ENCODE measurements at regions not wholly inside any gene's neighbourhood (a gene's known extent, or its start where the extent isn't known, plus 50 kb on each side); places are given as distances from the start of the nearest gene placed in this dataset.
"Not testable (repeated sequence)": the region's sequence is repeated elsewhere in the genome, so short reads cannot be mapped to it uniquely, and the experiment has no call there.

DNA sequence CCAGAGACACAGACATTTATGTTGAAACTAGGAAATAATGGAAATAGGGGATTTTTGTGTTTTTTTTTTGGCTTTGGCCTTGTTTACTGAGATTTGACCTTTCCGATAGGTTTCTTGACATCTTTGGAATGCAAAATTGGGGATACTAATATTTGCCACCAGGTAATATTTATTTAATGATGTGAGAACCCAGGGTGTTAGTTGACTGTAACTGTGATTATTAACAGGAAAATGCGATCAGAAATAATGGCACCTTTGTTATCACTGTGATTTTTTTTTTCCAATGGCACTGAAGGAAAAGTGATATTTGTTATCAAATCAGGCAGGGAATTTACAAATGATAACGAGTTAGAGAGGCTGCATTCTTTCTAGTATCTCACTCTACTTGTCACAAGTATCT, 330.5 kb downstream of the SOX4 start:
- H3K9ac ChIP-seq (ENCODE audit: low read depth, low read length): no peak overlapping the region
- peaks cover 10% of the 10 kb centered on the region for H3K4me1 ChIP-seq (ENCODE audit: control insufficient read depth, insufficient read depth, low read length)
- no peaks in the 10 kb centered on the region for H3K9me3 ChIP-seq (ENCODE audit: control insufficient read depth, insufficient read depth, low read length)
- no peaks in the 10 kb centered on the region for H3K27me3 ChIP-seq (ENCODE audit: control insufficient read depth, insufficient read depth, low read length)
- no peak overlapping the region for H3K4me3 ChIP-seq (ENCODE audit: low read depth, low read length)
- H3K36me3 ChIP-seq (ENCODE audit: control insufficient read depth, insufficient read depth, low read length): no peaks in the 10 kb centered on the region

DNA sequence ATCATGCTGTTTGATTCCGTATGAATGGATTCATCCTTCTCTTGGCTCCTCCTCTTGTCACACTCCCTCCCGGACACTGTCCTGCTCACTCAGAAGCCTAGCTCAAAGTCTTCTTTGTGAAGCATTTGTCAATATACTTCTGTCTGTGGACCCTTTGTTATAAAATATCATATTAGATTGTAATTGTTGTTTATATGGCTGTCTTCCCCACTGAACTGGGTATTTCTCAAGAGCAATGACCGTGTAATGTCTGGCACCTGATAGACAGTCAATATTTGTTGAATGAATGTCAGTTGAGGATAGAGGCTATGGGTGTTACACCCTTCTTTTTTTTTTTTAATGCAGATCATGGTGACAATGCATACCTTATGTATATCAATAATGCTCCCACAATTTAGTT, 335.3 kb downstream of the SOX4 start:
- Histone ChIP-seq H3K4me1 (ENCODE audit: control insufficient read depth, insufficient read depth, low read length) (no peaks in the 10 kb centered on the region), H3K9ac (ENCODE audit: low read depth, low read length) (no peak overlapping the region), H3K9me3 (ENCODE audit: control insufficient read depth, insufficient read depth, low read length) (no peaks in the 10 kb centered on the region), H3K36me3 (ENCODE audit: control insufficient read depth, insufficient read depth, low read length) (no peaks in the 10 kb centered on the region), H3K27me3 (ENCODE audit: control insufficient read depth, insufficient read depth, low read length) (no peaks in the 10 kb centered on the region), H3K4me3 (ENCODE audit: low read depth, low read length) (no peak overlapping the region)

DNA sequence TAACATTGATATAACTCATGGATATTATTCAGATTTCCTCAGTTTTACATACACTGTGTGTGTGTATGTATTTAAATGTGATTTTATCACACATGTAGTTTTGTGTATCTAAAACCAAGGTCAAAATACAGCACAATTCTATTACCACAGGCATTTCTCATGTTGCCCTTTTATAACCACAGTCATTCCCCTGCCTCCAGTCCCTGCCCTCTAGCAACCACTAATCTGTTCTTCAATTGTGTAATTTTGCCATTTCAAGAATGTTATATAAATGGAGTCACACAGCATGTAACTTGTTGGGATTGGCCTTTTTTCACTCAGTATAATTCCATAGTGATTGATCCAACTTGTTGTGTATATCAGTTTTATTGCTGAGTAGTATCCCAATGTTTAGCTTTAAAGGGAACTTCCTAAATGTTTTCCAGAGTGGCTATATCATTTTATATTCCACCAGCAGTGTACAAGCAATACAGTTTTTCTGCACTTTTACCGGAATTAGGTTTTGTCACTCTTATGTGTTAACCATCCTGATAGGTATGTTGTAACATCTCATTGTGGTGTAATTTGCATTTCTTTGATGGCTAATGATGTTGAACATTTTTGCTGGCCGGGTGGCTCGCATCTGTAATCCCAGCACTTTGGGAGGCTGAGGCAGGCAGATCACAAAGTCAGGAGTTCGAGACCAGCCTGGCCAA, 338.2 kb downstream of the SOX4 start:
- H3K36me3 ChIP-seq (ENCODE audit: control insufficient read depth, insufficient read depth, low read length): no peaks in the 10 kb centered on the region
- no peaks in the 10 kb centered on the region for H3K9me3 ChIP-seq (ENCODE audit: control insufficient read depth, insufficient read depth, low read length)
- H3K9ac ChIP-seq (ENCODE audit: low read depth, low read length): no peak overlapping the region
- no peaks in the 10 kb centered on the region for H3K27me3 ChIP-seq (ENCODE audit: control insufficient read depth, insufficient read depth, low read length)
- H3K4me1 ChIP-seq (ENCODE audit: control insufficient read depth, insufficient read depth, low read length): peaks cover 5% of the 10 kb centered on the region
- no peak overlapping the region for H3K4me3 ChIP-seq (ENCODE audit: low read depth, low read length)

DNA sequence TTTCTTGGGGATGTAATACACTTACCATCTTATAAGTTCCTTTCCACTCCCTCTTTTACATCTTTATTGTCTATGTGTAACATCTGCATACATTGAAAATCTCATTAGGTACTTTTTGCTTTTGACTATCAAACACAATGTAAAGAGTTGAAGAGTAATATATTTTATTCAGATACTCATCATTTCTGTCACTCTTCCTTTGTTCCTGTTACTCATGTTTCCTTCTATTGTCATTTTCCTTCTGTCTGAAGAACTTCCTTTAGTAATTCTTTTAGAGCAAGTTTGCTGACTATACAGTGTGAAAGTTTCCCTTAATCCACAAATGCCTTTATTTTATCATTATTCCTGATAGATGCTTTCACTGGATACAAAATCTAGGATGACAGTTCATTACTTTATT, 339.8 kb downstream of the SOX4 start:
- H3K9ac ChIP-seq (ENCODE audit: low read depth, low read length): no peak overlapping the region
- no peaks in the 10 kb centered on the region for H3K36me3 ChIP-seq (ENCODE audit: control insufficient read depth, insufficient read depth, low read length)
- no peak overlapping the region for H3K4me3 ChIP-seq (ENCODE audit: low read depth, low read length)
- H3K27me3 ChIP-seq (ENCODE audit: control insufficient read depth, insufficient read depth, low read length): no peaks in the 10 kb centered on the region
- H3K4me1 ChIP-seq (ENCODE audit: control insufficient read depth, insufficient read depth, low read length): peaks cover 5% of the 10 kb centered on the region
- no peaks in the 10 kb centered on the region for H3K9me3 ChIP-seq (ENCODE audit: control insufficient read depth, insufficient read depth, low read length)

DNA sequence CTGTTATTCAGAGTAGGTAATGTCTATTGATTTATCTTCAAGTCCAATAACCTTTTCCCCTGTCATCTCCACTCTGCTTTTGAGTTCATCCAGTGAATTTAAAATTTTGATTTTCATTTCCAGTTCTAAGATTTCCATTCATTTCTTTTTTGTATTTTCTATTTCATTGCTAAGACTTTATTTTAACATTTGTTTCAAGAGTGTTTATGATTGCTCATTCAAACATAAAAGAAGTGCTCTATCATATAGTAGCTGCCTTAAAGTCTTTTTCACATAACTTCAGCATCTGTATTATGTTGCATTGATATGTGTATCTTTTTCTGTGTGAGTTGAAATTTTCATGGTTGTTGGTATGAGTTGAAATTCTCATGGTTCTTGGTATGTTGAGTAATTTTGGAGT, 341.6 kb downstream of the SOX4 start:
- H3K9me3 ChIP-seq (ENCODE audit: control insufficient read depth, insufficient read depth, low read length): no peaks in the 10 kb centered on the region
- H3K4me3 ChIP-seq (ENCODE audit: low read depth, low read length): no peak overlapping the region
- no peaks in the 10 kb centered on the region for H3K27me3 ChIP-seq (ENCODE audit: control insufficient read depth, insufficient read depth, low read length)
- H3K36me3 ChIP-seq (ENCODE audit: control insufficient read depth, insufficient read depth, low read length): no peaks in the 10 kb centered on the region
- H3K9ac ChIP-seq (ENCODE audit: low read depth, low read length): no peak overlapping the region
- peaks cover 5% of the 10 kb centered on the region for H3K4me1 ChIP-seq (ENCODE audit: control insufficient read depth, insufficient read depth, low read length)

DNA sequence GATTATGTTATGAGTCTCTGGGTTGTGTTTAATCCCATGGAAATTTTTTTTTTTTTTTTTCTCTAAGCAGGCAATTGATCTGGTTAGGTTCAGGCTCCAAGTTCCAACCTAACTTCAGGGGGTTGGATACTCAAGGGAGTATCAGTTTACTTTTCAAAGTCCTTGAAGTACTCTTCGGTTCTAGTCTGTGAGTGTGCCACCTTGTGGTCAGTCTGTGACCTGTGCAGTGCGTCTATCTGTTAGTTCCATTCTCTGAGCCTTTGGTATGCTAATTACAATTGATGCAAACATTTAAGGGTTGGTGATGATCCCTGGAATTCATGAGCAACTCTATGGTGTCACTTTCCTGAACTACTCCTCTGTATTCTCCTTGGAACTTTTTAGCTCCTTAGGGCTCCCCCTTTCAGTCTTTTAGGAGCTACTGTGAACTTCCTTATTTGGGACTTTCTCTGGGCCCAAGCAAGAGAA, 342.0 kb downstream of the SOX4 start:
- no peaks in the 10 kb centered on the region for H3K9me3 ChIP-seq (ENCODE audit: control insufficient read depth, insufficient read depth, low read length)
- H3K9ac ChIP-seq (ENCODE audit: low read depth, low read length): no peak overlapping the region
- no peaks in the 10 kb centered on the region for H3K36me3 ChIP-seq (ENCODE audit: control insufficient read depth, insufficient read depth, low read length)
- H3K4me3 ChIP-seq (ENCODE audit: low read depth, low read length): no peak overlapping the region
- H3K4me1 ChIP-seq (ENCODE audit: control insufficient read depth, insufficient read depth, low read length): peaks cover 5% of the 10 kb centered on the region
- H3K27me3 ChIP-seq (ENCODE audit: control insufficient read depth, insufficient read depth, low read length): no peaks in the 10 kb centered on the region

GRCh38 chr6:21937466-21937865, 343.9 kb downstream of the SOX4 start:
- no peaks in the 10 kb centered on the region for H3K27me3 ChIP-seq (ENCODE audit: control insufficient read depth, insufficient read depth, low read length)
- no peaks in the 10 kb centered on the region for H3K36me3 ChIP-seq (ENCODE audit: control insufficient read depth, insufficient read depth, low read length)
- H3K4me1 ChIP-seq (ENCODE audit: control insufficient read depth, insufficient read depth, low read length): peaks cover 5% of the 10 kb centered on the region
- no peak overlapping the region for H3K9ac ChIP-seq (ENCODE audit: low read depth, low read length)
- H3K9me3 ChIP-seq (ENCODE audit: control insufficient read depth, insufficient read depth, low read length): no peaks in the 10 kb centered on the region
- H3K4me3 ChIP-seq (ENCODE audit: low read depth, low read length): no peak overlapping the region

DNA sequence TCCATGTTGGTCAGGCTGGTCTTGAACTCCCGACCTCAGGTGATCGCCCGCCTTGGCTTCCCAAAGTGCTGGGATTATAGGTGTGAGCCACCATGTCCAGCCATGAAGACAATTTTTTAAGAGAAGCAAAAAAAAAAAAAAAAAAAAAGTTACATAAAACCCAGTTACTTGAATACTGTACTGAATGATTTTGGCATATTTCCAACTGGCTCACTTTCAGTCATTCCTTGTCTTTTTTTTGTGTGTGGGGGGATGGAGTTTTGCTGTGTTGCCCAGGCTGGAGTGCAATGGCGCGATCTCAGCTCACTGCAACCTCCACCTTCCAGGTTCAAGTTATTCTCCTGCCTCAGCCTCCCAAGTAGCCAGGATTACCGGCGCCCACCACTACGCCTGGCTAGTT, 345.5 kb downstream of the SOX4 start:
- not testable (repeated sequence) for H3K27me3 ChIP-seq (ENCODE audit: control insufficient read depth, insufficient read depth, low read length); H3K9ac ChIP-seq (ENCODE audit: low read depth, low read length); H3K4me3 ChIP-seq (ENCODE audit: low read depth, low read length); H3K4me1 ChIP-seq (ENCODE audit: control insufficient read depth, insufficient read depth, low read length); H3K9me3 ChIP-seq (ENCODE audit: control insufficient read depth, insufficient read depth, low read length); H3K36me3 ChIP-seq (ENCODE audit: control insufficient read depth, insufficient read depth, low read length)

DNA sequence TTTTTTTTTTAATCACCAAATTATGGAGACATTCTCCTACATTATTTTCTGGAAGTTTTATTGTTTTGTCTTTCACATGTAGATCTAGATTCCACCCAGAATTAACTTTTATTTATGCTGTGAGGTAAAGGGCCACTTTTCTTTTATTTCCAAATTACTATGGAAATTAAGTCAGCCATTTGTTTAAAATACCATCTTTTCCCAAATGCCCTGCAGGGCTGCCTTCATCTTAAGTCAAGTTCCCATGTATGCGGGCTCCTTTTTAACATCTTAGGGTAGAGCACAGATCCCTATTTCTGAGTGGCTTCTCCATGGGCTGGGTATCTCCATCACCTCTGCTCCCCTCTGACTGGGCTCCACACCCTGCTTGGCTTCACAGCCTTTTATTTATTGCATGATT, 348.4 kb downstream of the SOX4 start:
- Histone ChIP-seq H3K9me3 (ENCODE audit: control insufficient read depth, insufficient read depth, low read length) (no peaks in the 10 kb centered on the region), H3K36me3 (ENCODE audit: control insufficient read depth, insufficient read depth, low read length) (no peaks in the 10 kb centered on the region), H3K27me3 (ENCODE audit: control insufficient read depth, insufficient read depth, low read length) (no peaks in the 10 kb centered on the region), H3K4me1 (ENCODE audit: control insufficient read depth, insufficient read depth, low read length) (no peaks in the 10 kb centered on the region), H3K4me3 (ENCODE audit: low read depth, low read length) (no peak overlapping the region), H3K9ac (ENCODE audit: low read depth, low read length) (no peak overlapping the region)

- no peaks in the 10 kb centered on the region for H3K36me3 ChIP-seq (ENCODE audit: control insufficient read depth, insufficient read depth, low read length)
- H3K9ac ChIP-seq (ENCODE audit: low read depth, low read length): no peak overlapping the region
- H3K4me1 ChIP-seq (ENCODE audit: control insufficient read depth, insufficient read depth, low read length): no peaks in the 10 kb centered on the region
- no peaks in the 10 kb centered on the region for H3K9me3 ChIP-seq (ENCODE audit: control insufficient read depth, insufficient read depth, low read length)
- H3K4me3 ChIP-seq (ENCODE audit: low read depth, low read length): no peak overlapping the region
- no peaks in the 10 kb centered on the region for H3K27me3 ChIP-seq (ENCODE audit: control insufficient read depth, insufficient read depth, low read length)
Observed at GRCh38 chr6:21942897-21943296, 349.3 kb downstream of the SOX4 start.

DNA sequence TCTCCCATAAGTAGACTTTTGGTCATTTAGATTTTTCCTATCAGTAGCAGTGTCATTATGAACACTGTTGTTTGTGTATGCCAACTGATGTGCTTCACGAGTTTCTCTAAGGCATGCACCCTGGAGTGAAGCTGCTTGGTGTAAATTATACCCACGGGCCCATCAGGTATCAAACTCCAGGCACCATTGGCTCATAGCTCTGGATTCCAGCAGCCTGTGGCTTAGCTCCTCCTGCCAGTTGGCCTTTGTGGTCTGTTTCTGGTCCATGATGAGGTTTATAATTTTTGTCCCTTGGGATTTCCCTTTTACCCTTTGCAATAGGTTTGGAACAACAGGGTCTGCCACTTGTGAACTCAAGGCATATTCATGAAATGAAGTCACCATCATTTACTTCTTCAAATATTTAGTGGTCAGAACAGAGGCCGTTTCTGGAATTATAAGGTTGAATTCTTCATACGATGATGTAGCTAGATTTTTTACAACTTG, 350.5 kb downstream of the PRL start:
- Histone ChIP-seq H3K4me3 (ENCODE audit: low read depth, low read length) (no peak overlapping the region), H3K4me1 (ENCODE audit: control insufficient read depth, insufficient read depth, low read length) (no peaks in the 10 kb centered on the region), H3K36me3 (ENCODE audit: control insufficient read depth, insufficient read depth, low read length) (no peaks in the 10 kb centered on the region), H3K27me3 (ENCODE audit: control insufficient read depth, insufficient read depth, low read length) (no peaks in the 10 kb centered on the region), H3K9me3 (ENCODE audit: control insufficient read depth, insufficient read depth, low read length) (no peaks in the 10 kb centered on the region), H3K9ac (ENCODE audit: low read depth, low read length) (no peak overlapping the region)

DNA sequence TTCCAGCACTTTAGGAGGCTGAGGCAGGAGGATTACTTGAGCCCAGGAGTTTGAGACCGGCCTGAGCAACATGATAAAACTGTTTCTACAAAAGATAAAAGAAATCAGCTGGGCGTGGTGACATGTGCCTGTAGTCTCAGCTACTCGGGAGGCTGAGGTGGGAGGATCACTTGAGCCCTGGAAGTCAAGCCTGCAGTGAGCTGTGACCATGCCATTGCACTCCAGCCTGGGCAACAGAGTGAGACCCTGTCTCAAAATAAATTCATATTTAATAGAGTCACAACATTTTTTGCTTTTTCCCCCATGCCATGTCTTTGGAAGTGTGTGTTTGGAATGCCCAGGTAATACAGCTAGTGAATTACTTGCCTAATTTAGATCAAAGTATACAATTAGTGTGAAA, 349.6 kb downstream of the PRL start:
- not testable (repeated sequence) for H3K36me3 ChIP-seq (ENCODE audit: control insufficient read depth, insufficient read depth, low read length); H3K9me3 ChIP-seq (ENCODE audit: control insufficient read depth, insufficient read depth, low read length); H3K4me1 ChIP-seq (ENCODE audit: control insufficient read depth, insufficient read depth, low read length); H3K9ac ChIP-seq (ENCODE audit: low read depth, low read length); H3K4me3 ChIP-seq (ENCODE audit: low read depth, low read length); H3K27me3 ChIP-seq (ENCODE audit: control insufficient read depth, insufficient read depth, low read length)

All from iPS-15b (cell line).